ENCODE measurements at regions not wholly inside any gene's neighbourhood (a gene's known extent, or its start where the extent isn't known, plus 50 kb on each side); places are given as distances from the start of the nearest gene placed in this dataset.

GRCh38 chr14:22297376-22297775, 291.6 kb downstream of the DAD1 start:
- no peak overlapping the region for H3K4me3 ChIP-seq (ENCODE audit: low read length)
- TF ChIP-seq CTCF (conservative IDR thresholded peaks at IDR 0.05; ENCODE audit: low read depth, low read length): no peak
- DNase-seq (ENCODE audit: low read depth): no peak

- no peak for TF ChIP-seq CTCF (conservative IDR thresholded peaks at IDR 0.05; ENCODE audit: low read depth, low read length)
- DNase-seq (ENCODE audit: low read depth): peak; percentile 66
- H3K4me3 ChIP-seq (ENCODE audit: low read length): no peak overlapping the region
Measured at GRCh38 chr14:22296722-22297121, 292.3 kb downstream of the DAD1 start.

- no peak overlapping the region for H3K4me3 ChIP-seq (ENCODE audit: low read length)
- DNase-seq (ENCODE audit: low read depth): no peak
- no peak for TF ChIP-seq CTCF (conservative IDR thresholded peaks at IDR 0.05; ENCODE audit: low read depth, low read length)
Measured at GRCh38 chr14:22296088-22296487, 292.9 kb downstream of the DAD1 start.

GRCh38 chr14:22291406-22291805, 297.6 kb downstream of the DAD1 start:
- H3K4me3 ChIP-seq (ENCODE audit: low read length): no peak overlapping the region
- no peak for DNase-seq (ENCODE audit: low read depth)
- no peak for TF ChIP-seq CTCF (conservative IDR thresholded peaks at IDR 0.05; ENCODE audit: low read depth, low read length)

GRCh38 chr14:22289570-22289969, 299.5 kb downstream of the DAD1 start:
- no peak for TF ChIP-seq CTCF (conservative IDR thresholded peaks at IDR 0.05; ENCODE audit: low read depth, low read length)
- no peak for DNase-seq (ENCODE audit: low read depth)
- H3K4me3 ChIP-seq (ENCODE audit: low read length): no peak overlapping the region

- TF ChIP-seq CTCF (conservative IDR thresholded peaks at IDR 0.05; ENCODE audit: low read depth, low read length): no peak
- no peak for DNase-seq (ENCODE audit: low read depth)
Measured at GRCh38 chr14:22285991-22286390, 303.0 kb downstream of the DAD1 start.

GRCh38 chr14:22282949-22283348, 306.1 kb downstream of the DAD1 start:
- no peak overlapping the region for H3K4me3 ChIP-seq (ENCODE audit: low read length)
- TF ChIP-seq CTCF (conservative IDR thresholded peaks at IDR 0.05; ENCODE audit: low read depth, low read length): no peak
- no peak for DNase-seq (ENCODE audit: low read depth)

More at GRCh38 chr14:22285991-22286390, 303.0 kb downstream of the DAD1 start:
- H3K4me3 ChIP-seq (ENCODE audit: low read length): no peak overlapping the region

Data from retinal pigment epithelial cell (primary cell).